BJ (cell line): ENCODE measurements at regions not wholly inside any gene's neighbourhood (a gene's known extent, or its start where the extent isn't known, plus 50 kb on each side); places are given as distances from the start of the nearest gene placed in this dataset.
A peak's percentile ranks its signal among the peaks of the same experiment; 100 is the strongest.

Experiments
- CTCF ChIA-PET: fragments of 350-600 bp; formaldehyde crosslinking; extraction: SDS; loops from one replicate; lab custom pipeline; 2021; ENCODE audit warnings: antibody characterized with exemption, inconsistent platforms; lab: Yijun Ruan, JAX
- POLR2A ChIA-PET: fragments of 300-600 bp; sonication (Branson Sonifier 250); formaldehyde crosslinking; extraction: SDS; loops from one replicate; lab custom pipeline; 2021; ENCODE audit warnings: antibody characterized with exemption; lab: Charles Lee
- DNase-seq: peaks from one replicate; pipeline ENCODE4 v3.0.0-alpha.2; 2011; ENCODE audit warnings: low read depth
- H3K27me3 ChIP-seq: 2 replicates; pipeline ENCODE4 v1.6.0; 2011; ENCODE audit warnings: low read length; ENCODE audit not compliant: control insufficient read depth, insufficient read depth
- H3K36me3 ChIP-seq: 2 replicates; pipeline ENCODE4 v1.5.1; 2011; ENCODE audit warnings: low read length; ENCODE audit not compliant: control insufficient read depth, insufficient read depth
- H3K4me3 ChIP-seq: 2 replicates; pipeline ENCODE4 v1.5.1; 2011; ENCODE audit warnings: low read depth, mild to moderate bottlenecking, control low read depth, low read length
- CTCF ChIP-seq: IDR thresholded peaks from 2 replicates; pipeline ENCODE4 v1.5.1; 2011; ENCODE audit warnings: low read depth, mild to moderate bottlenecking, control low read depth, inconsistent platforms, low read length, moderate library complexity; ENCODE audit not compliant: insufficient read depth

- CTCF ChIA-PET: no interaction called here
- Histone ChIP-seq H3K27me3 (no peaks in the 10 kb centered on the region; the same call in 1 of the 2 replicates), H3K36me3 (no peaks in the 10 kb centered on the region), H3K4me3 (no peak overlapping the region)
- POLR2A ChIA-PET: no interaction called here
- no peak for DNase-seq
- no peak for TF ChIP-seq CTCF
Observed at GRCh38 chr13:74593688-74594087, 459.5 kb upstream of the KLF12 start.

GRCh38 chr13:74586847-74587246 is 452.6 kb upstream of the KLF12 start:
- POLR2A ChIA-PET: no interaction called here
- Histone ChIP-seq H3K4me3 (no peak overlapping the region), H3K27me3 (no peaks in the 10 kb centered on the region), H3K36me3 (no peaks in the 10 kb centered on the region)
- CTCF ChIA-PET: no interaction called here
- no peak for TF ChIP-seq CTCF
- no peak for DNase-seq

- DNase-seq: no peak
- TF ChIP-seq CTCF: no peak
- ChIA-PET POLR2A (no interaction called here), CTCF (no interaction called here)
- no peak overlapping the region for H3K4me3 ChIP-seq
- H3K27me3 ChIP-seq: peaks cover 6% of the 10 kb centered on the region; the same call in 1 of the 2 replicates
- no peaks in the 10 kb centered on the region for H3K36me3 ChIP-seq
Observed at GRCh38 chr13:74576420-74576819, 442.2 kb upstream of the KLF12 start.

- Histone ChIP-seq H3K36me3 (no peaks in the 10 kb centered on the region), H3K27me3 (peaks cover 6% of the 10 kb centered on the region), H3K4me3 (peak overlapping the region; percentile 39)
- ChIA-PET POLR2A (interaction anchor here (0.7 to 0.8 kb wide), 2 partner anchors 23 to 186 kb away, joined by 3 to 5 read pairs; no protein-coding TSS in a partner anchor), CTCF (no interaction called here)
- no peak for TF ChIP-seq CTCF
- DNase-seq: no peak
Observed at GRCh38 chr13:74575729-74576125, 441.5 kb upstream of the KLF12 start.

- ChIA-PET CTCF (no interaction called here), POLR2A (interaction anchor here (0.7 to 0.8 kb wide), 2 partner anchors 23 to 187 kb away, joined by 3 to 5 read pairs; no protein-coding TSS in a partner anchor)
- Histone ChIP-seq H3K36me3 (no peaks in the 10 kb centered on the region), H3K4me3 (peak overlapping the region; percentile 39), H3K27me3 (peaks cover 6% of the 10 kb centered on the region)
- no peak for DNase-seq
- no peak for TF ChIP-seq CTCF
Observed at GRCh38 chr13:74574964-74575728, 440.9 kb upstream of the KLF12 start.
